ENCODE measurements at regions not wholly inside any gene's neighbourhood (a gene's known extent, or its start where the extent isn't known, plus 50 kb on each side); places are given as distances from the start of the nearest gene placed in this dataset.

DNA sequence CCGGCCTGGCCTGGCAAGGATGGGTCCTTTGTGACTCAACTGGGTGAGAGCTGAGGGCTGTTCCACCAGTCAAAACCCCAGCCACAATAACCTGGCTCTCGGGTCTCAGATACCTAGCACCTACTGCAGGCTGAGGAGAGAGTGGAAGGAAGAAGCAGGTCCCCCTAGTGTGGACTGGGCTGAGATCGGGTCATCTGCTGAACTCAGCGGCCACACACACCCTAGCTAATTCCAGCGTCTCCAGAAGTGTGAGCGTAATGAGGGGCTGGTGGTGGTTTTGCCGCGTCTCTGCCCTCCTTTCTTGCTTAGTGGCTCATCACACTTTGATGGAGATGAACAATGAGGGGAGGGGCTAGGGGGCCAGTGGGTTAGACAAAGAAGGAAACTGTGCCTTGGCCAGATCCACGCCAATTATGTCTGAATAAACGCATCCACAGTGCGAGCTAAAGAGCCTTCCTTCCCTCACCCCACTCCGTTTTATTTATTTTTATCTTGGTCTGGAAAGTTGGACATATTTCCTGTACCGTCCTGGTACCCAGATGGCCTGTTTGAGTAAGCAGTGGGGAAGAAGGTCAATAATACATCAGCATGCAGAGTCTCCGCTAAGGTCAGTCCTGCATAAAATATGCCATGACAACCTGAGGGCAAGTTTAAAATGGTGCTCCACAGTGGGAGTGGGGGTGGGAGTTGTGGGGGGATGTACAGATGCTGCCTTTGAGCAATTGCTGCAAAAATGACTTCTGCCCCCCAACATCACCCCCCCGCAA is 370.0 kb downstream of the WDR72 start:
- TF ChIP-seq, protein P1, sequence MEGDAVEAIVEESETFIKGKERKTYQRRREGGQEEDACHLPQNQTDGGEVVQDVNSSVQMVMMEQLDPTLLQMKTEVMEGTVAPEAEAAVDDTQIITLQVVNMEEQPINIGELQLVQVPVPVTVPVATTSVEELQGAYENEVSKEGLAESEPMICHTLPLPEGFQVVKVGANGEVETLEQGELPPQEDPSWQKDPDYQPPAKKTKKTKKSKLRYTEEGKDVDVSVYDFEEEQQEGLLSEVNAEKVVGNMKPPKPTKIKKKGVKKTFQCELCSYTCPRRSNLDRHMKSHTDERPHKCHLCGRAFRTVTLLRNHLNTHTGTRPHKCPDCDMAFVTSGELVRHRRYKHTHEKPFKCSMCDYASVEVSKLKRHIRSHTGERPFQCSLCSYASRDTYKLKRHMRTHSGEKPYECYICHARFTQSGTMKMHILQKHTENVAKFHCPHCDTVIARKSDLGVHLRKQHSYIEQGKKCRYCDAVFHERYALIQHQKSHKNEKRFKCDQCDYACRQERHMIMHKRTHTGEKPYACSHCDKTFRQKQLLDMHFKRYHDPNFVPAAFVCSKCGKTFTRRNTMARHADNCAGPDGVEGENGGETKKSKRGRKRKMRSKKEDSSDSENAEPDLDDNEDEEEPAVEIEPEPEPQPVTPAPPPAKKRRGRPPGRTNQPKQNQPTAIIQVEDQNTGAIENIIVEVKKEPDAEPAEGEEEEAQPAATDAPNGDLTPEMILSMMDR (IDR thresholded peaks at IDR 0.05; ENCODE audit: control insufficient read depth, insufficient read depth, low read depth, low read length, missing control alignments) = no peak
- no peak overlapping the region for H3K4me3 ChIP-seq (ENCODE audit: control insufficient read depth, low read depth, low read length)
- no peak for DNase-seq (ENCODE audit: low read depth)

DNA sequence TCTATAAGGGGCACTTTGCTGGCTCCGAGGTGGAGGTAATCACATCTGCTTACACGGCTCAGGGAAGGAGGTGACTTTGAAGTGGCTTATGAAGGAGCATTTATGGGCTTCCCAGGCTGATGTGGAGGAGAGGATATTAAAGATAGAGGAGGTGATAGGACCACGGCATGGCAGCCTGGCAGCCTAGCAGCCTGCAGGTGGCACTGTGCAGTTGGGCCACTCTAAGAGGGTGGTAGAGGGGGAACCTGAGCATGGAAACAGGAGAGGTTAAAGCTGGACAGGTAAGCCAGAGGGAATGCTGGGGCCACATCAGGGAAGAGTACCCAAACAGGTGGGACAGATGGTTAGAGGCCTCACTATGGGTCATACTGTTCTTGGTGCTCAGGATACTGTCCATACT is 375.0 kb downstream of the WDR72 start:
- no peak overlapping the region for H3K4me3 ChIP-seq (ENCODE audit: control insufficient read depth, low read depth, low read length)
- TF ChIP-seq, protein P1 (IDR thresholded peaks at IDR 0.05; ENCODE audit: control insufficient read depth, insufficient read depth, low read depth, low read length, missing control alignments) = no peak
- no peak for DNase-seq (ENCODE audit: low read depth)

DNA sequence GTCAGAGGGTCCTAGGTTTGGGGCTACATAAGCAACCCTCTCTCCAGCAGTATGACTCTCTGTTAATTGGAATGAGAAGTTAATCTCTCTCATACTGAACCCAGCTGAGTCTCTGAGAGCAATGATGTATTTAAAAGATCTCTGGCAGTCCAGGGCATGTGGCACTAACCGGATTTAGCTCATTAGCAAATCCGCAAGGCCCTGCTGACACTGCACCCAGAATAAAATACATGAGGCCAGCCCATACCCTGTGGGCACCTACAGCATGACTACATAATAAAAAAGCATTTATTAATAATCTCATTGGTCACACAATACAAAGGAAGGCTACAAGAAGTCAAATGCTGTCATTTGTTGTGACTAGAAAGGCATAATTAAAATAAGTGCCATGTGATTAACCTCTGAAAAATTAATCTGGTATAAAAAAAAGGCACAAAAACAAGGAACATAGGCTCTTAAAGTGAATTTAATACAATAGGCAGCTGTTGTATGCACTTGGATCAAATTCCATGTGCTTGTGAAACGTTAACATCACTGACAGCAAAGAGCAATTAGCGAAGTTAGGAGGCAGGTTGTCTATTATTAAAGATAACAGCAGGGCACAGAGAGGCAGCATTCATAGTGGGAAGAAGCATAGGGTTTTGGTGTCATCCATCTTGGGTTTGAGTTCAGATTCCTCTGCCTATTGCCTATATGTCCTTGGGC is 381.2 kb downstream of the WDR72 start:
- no peak overlapping the region for H3K4me3 ChIP-seq (ENCODE audit: control insufficient read depth, low read depth, low read length)
- DNase-seq (ENCODE audit: low read depth) = no peak
- TF ChIP-seq, protein P1 (IDR thresholded peaks at IDR 0.05; ENCODE audit: control insufficient read depth, insufficient read depth, low read depth, low read length, missing control alignments) = no peak

DNA sequence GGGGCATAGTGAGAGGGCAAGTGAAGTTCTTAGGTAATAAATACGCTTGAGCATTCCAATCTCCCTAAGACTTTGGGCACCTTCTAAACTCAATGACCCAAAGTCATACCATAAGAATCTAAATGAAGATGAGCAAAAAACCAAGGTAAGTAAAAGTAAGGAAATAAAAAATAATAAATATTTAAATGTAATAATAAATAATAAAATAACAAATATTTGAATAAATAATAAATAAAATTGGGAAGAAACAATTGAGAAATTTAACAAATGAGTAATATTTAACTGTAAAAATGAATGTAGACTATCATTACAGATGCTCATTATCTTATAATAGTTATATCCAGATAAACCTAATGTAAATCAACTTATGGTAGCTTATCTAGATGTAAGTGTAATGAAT is 391.7 kb downstream of the WDR72 start:
- DNase-seq (ENCODE audit: low read depth) = no peak
- TF ChIP-seq, protein P1 (IDR thresholded peaks at IDR 0.05; ENCODE audit: control insufficient read depth, insufficient read depth, low read depth, low read length, missing control alignments) = no peak
- no peak overlapping the region for H3K4me3 ChIP-seq (ENCODE audit: control insufficient read depth, low read depth, low read length)

DNA sequence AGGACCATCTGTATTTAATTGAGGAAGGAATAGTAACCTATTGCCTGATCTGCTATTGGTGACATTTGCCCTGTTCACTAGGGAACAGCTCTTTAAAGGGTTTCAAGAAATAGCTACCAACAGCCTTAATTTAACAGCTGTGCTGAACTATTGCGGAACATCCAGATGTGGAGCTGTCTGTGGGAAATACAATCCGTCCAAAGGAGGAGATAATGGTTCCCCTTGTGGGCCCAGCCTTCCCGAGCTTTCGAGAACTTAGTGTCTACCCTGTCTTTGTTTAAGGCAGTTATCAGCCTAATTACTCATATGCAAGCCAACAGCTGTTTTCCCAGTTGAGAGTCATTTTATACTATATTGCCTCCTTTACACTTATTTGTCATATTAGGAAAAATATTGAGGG is 398.6 kb downstream of the WDR72 start:
- TF ChIP-seq, protein P1 (IDR thresholded peaks at IDR 0.05; ENCODE audit: control insufficient read depth, insufficient read depth, low read depth, low read length, missing control alignments) = no peak

DNA sequence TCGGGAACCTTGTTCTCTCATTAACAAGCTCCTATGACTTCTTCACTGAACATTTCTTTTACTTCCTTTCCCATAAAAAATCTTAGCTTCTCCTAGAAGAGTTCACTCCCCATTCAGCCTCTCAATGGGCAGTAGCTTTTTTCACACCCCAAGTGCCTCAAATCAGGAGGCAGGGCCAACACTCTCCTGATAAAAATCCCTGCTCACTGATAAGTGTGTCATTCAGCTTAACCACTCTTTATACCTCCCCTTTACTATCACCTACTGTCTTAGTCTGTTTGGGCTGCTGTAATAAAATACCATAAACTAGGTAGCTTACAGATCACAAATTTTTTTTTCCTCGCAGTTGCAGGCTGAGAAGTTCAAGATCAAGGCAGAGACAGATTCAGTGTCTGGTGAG is 400.4 kb downstream of the WDR72 start:
- no peak overlapping the region for H3K4me3 ChIP-seq (ENCODE audit: control insufficient read depth, low read depth, low read length)
- no peak for DNase-seq (ENCODE audit: low read depth)
- TF ChIP-seq, protein P1 (IDR thresholded peaks at IDR 0.05; ENCODE audit: control insufficient read depth, insufficient read depth, low read depth, low read length, missing control alignments) = no peak

More for the DNA sequence above, 398.6 kb downstream of the WDR72 start:
- no peak for DNase-seq (ENCODE audit: low read depth)
- no peak overlapping the region for H3K4me3 ChIP-seq (ENCODE audit: control insufficient read depth, low read depth, low read length)
